ENCODE measurements at regions not wholly inside any gene's neighbourhood (a gene's known extent, or its start where the extent isn't known, plus 50 kb on each side); places are given as distances from the start of the nearest gene placed in this dataset.
A peak's percentile ranks its signal among the peaks of the same experiment; 100 is the strongest.

- H3K4me1 ChIP-seq (ENCODE audit: insufficient read depth, low read length), result peaks cover 45% of the 10 kb centered on the region
- no peaks in the 10 kb centered on the region for H3K9me3 ChIP-seq (ENCODE audit: insufficient read depth, low read depth, low read length)
- no peaks in the 10 kb centered on the region for H3K27me3 ChIP-seq (ENCODE audit: insufficient read depth, low read length)
- no peaks in the 10 kb centered on the region for H3K36me3 ChIP-seq (ENCODE audit: insufficient read depth, low read depth, low read length)
- no peak overlapping the region for H3K9ac ChIP-seq (ENCODE audit: low read depth, low read length)
- no peak overlapping the region for H3K27ac ChIP-seq (ENCODE audit: low read length)
- peak overlapping the region; percentile 28; the same call in 1 of the 2 replicates for H3K4me3 ChIP-seq (ENCODE audit: low read length)
These were observed 1139.8 kb downstream of the CDH11 start for GRCh38 chr16:63982110-63982509.

GRCh38 chr16:63981639-63982038 is 1140.2 kb downstream of the CDH11 start:
- no peak overlapping the region for H3K27ac ChIP-seq (ENCODE audit: low read length)
- H3K9ac ChIP-seq (ENCODE audit: low read depth, low read length), result no peak overlapping the region
- peaks cover 45% of the 10 kb centered on the region for H3K4me1 ChIP-seq (ENCODE audit: insufficient read depth, low read length)
- H3K4me3 ChIP-seq (ENCODE audit: low read length), result peak overlapping the region; percentile 28
- H3K9me3 ChIP-seq (ENCODE audit: insufficient read depth, low read depth, low read length), result no peaks in the 10 kb centered on the region
- no peaks in the 10 kb centered on the region for H3K27me3 ChIP-seq (ENCODE audit: insufficient read depth, low read length)
- H3K36me3 ChIP-seq (ENCODE audit: insufficient read depth, low read depth, low read length), result no peaks in the 10 kb centered on the region

GRCh38 chr16:63980763-63981162 is 1141.1 kb downstream of the CDH11 start:
- no peaks in the 10 kb centered on the region for H3K36me3 ChIP-seq (ENCODE audit: insufficient read depth, low read depth, low read length)
- 0 out of 2 replicates have a peak overlapping the region, but pooled peaks have one; percentile 28 for H3K4me3 ChIP-seq (ENCODE audit: low read length)
- H3K9ac ChIP-seq (ENCODE audit: low read depth, low read length), result no peak overlapping the region
- H3K27ac ChIP-seq (ENCODE audit: low read length), result no peak overlapping the region
- no peaks in the 10 kb centered on the region for H3K9me3 ChIP-seq (ENCODE audit: insufficient read depth, low read depth, low read length)
- no peaks in the 10 kb centered on the region for H3K27me3 ChIP-seq (ENCODE audit: insufficient read depth, low read length)
- peaks cover 45% of the 10 kb centered on the region for H3K4me1 ChIP-seq (ENCODE audit: insufficient read depth, low read length)

GRCh38 chr16:63978240-63978639 is 1143.6 kb downstream of the CDH11 start:
- Histone ChIP-seq H3K9ac (ENCODE audit: low read depth, low read length) (no peak overlapping the region), H3K27me3 (ENCODE audit: insufficient read depth, low read length) (no peaks in the 10 kb centered on the region), H3K4me1 (ENCODE audit: insufficient read depth, low read length) (peaks cover 40% of the 10 kb centered on the region), H3K27ac (ENCODE audit: low read length) (no peak overlapping the region), H3K36me3 (ENCODE audit: insufficient read depth, low read depth, low read length) (no peaks in the 10 kb centered on the region), H3K4me3 (ENCODE audit: low read length) (0 out of 2 replicates have a peak overlapping the region, but pooled peaks have one; percentile 36), H3K9me3 (ENCODE audit: insufficient read depth, low read depth, low read length) (no peaks in the 10 kb centered on the region; the same call in 1 of the 2 replicates)

- H3K36me3 ChIP-seq (ENCODE audit: insufficient read depth, low read depth, low read length), result no peaks in the 10 kb centered on the region
- H3K4me3 ChIP-seq (ENCODE audit: low read length), result no peak overlapping the region
- peaks cover 27% of the 10 kb centered on the region for H3K4me1 ChIP-seq (ENCODE audit: insufficient read depth, low read length)
- no peaks in the 10 kb centered on the region; the same call in 1 of the 2 replicates for H3K9me3 ChIP-seq (ENCODE audit: insufficient read depth, low read depth, low read length)
- H3K27ac ChIP-seq (ENCODE audit: low read length), result no peak overlapping the region
- H3K27me3 ChIP-seq (ENCODE audit: insufficient read depth, low read length), result no peaks in the 10 kb centered on the region
- no peak overlapping the region for H3K9ac ChIP-seq (ENCODE audit: low read depth, low read length)
These were observed 1145.5 kb downstream of the CDH11 start for GRCh38 chr16:63976345-63976744.

- Histone ChIP-seq H3K9ac (ENCODE audit: low read depth, low read length) (no peak overlapping the region), H3K36me3 (ENCODE audit: insufficient read depth, low read depth, low read length) (no peaks in the 10 kb centered on the region), H3K27me3 (ENCODE audit: insufficient read depth, low read length) (no peaks in the 10 kb centered on the region), H3K4me3 (ENCODE audit: low read length) (no peak overlapping the region), H3K4me1 (ENCODE audit: insufficient read depth, low read length) (peaks cover 20% of the 10 kb centered on the region), H3K9me3 (ENCODE audit: insufficient read depth, low read depth, low read length) (no peaks in the 10 kb centered on the region; the same call in 1 of the 2 replicates), H3K27ac (ENCODE audit: low read length) (no peak overlapping the region)
These were observed 1146.2 kb downstream of the CDH11 start for GRCh38 chr16:63975669-63976068.

GRCh38 chr16:63967966-63968365 is 1153.9 kb downstream of the CDH11 start:
- no peaks in the 10 kb centered on the region for H3K36me3 ChIP-seq (ENCODE audit: insufficient read depth, low read depth, low read length)
- H3K9me3 ChIP-seq (ENCODE audit: insufficient read depth, low read depth, low read length), result no peaks in the 10 kb centered on the region
- H3K27ac ChIP-seq (ENCODE audit: low read length), result no peak overlapping the region
- H3K9ac ChIP-seq (ENCODE audit: low read depth, low read length), result no peak overlapping the region
- H3K4me1 ChIP-seq (ENCODE audit: insufficient read depth, low read length), result no peaks in the 10 kb centered on the region
- H3K4me3 ChIP-seq (ENCODE audit: low read length), result no peak overlapping the region
- H3K27me3 ChIP-seq (ENCODE audit: insufficient read depth, low read length), result no peaks in the 10 kb centered on the region

GRCh38 chr16:63960321-63960720 is 1161.5 kb downstream of the CDH11 start:
- Histone ChIP-seq H3K4me1 (ENCODE audit: insufficient read depth, low read length) (no peaks in the 10 kb centered on the region), H3K27ac (ENCODE audit: low read length) (no peak overlapping the region), H3K4me3 (ENCODE audit: low read length) (no peak overlapping the region), H3K27me3 (ENCODE audit: insufficient read depth, low read length) (no peaks in the 10 kb centered on the region), H3K36me3 (ENCODE audit: insufficient read depth, low read depth, low read length) (no peaks in the 10 kb centered on the region), H3K9ac (ENCODE audit: low read depth, low read length) (no peak overlapping the region), H3K9me3 (ENCODE audit: insufficient read depth, low read depth, low read length) (no peaks in the 10 kb centered on the region)

- H3K4me1 ChIP-seq (ENCODE audit: insufficient read depth, low read length), result no peaks in the 10 kb centered on the region
- H3K4me3 ChIP-seq (ENCODE audit: low read length), result no peak overlapping the region
- no peak overlapping the region for H3K9ac ChIP-seq (ENCODE audit: low read depth, low read length)
- H3K27me3 ChIP-seq (ENCODE audit: insufficient read depth, low read length), result no peaks in the 10 kb centered on the region
- H3K9me3 ChIP-seq (ENCODE audit: insufficient read depth, low read depth, low read length), result no peaks in the 10 kb centered on the region
- H3K27ac ChIP-seq (ENCODE audit: low read length), result no peak overlapping the region
- no peaks in the 10 kb centered on the region for H3K36me3 ChIP-seq (ENCODE audit: insufficient read depth, low read depth, low read length)
These were observed 1174.8 kb downstream of the CDH11 start for GRCh38 chr16:63947022-63947421.

GRCh38 chr16:63945806-63946205 is 1176.1 kb downstream of the CDH11 start:
- Histone ChIP-seq H3K27ac (ENCODE audit: low read length) (no peak overlapping the region), H3K36me3 (ENCODE audit: insufficient read depth, low read depth, low read length) (no peaks in the 10 kb centered on the region), H3K9ac (ENCODE audit: low read depth, low read length) (no peak overlapping the region), H3K9me3 (ENCODE audit: insufficient read depth, low read depth, low read length) (no peaks in the 10 kb centered on the region), H3K4me1 (ENCODE audit: insufficient read depth, low read length) (no peaks in the 10 kb centered on the region), H3K27me3 (ENCODE audit: insufficient read depth, low read length) (no peaks in the 10 kb centered on the region), H3K4me3 (ENCODE audit: low read length) (no peak overlapping the region)

GRCh38 chr16:63943566-63943965 is 1178.3 kb downstream of the CDH11 start:
- Histone ChIP-seq H3K4me3 (ENCODE audit: low read length) (no peak overlapping the region), H3K36me3 (ENCODE audit: insufficient read depth, low read depth, low read length) (no peaks in the 10 kb centered on the region), H3K27me3 (ENCODE audit: insufficient read depth, low read length) (no peaks in the 10 kb centered on the region), H3K27ac (ENCODE audit: low read length) (no peak overlapping the region), H3K9ac (ENCODE audit: low read depth, low read length) (no peak overlapping the region), H3K4me1 (ENCODE audit: insufficient read depth, low read length) (no peaks in the 10 kb centered on the region), H3K9me3 (ENCODE audit: insufficient read depth, low read depth, low read length) (no peaks in the 10 kb centered on the region)

GRCh38 chr16:63938661-63939060 is 1183.2 kb downstream of the CDH11 start:
- H3K36me3 ChIP-seq (ENCODE audit: insufficient read depth, low read depth, low read length), result no peaks in the 10 kb centered on the region
- no peaks in the 10 kb centered on the region for H3K4me1 ChIP-seq (ENCODE audit: insufficient read depth, low read length)
- H3K27ac ChIP-seq (ENCODE audit: low read length), result no peak overlapping the region

More at GRCh38 chr16:63938661-63939060, 1183.2 kb downstream of the CDH11 start:
- no peaks in the 10 kb centered on the region for H3K9me3 ChIP-seq (ENCODE audit: insufficient read depth, low read depth, low read length)
- no peaks in the 10 kb centered on the region for H3K27me3 ChIP-seq (ENCODE audit: insufficient read depth, low read length)
- H3K9ac ChIP-seq (ENCODE audit: low read depth, low read length), result no peak overlapping the region
- no peak overlapping the region for H3K4me3 ChIP-seq (ENCODE audit: low read length)

Measured in iPS-20b (cell line).